ENCODE measurements at regions not wholly inside any gene's neighbourhood (a gene's known extent, or its start where the extent isn't known, plus 50 kb on each side); places are given as distances from the start of the nearest gene placed in this dataset.

GRCh38 chr9:115799734-115800133 is 353.9 kb upstream of the PAPPA start:
- Histone ChIP-seq H3K9me3 (ENCODE audit: control insufficient read depth, low read depth, low read length) (no peaks in the 10 kb centered on the region), H3K14ac (ENCODE audit: insufficient read depth, low read length) (no peak overlapping the region), H2BK5ac (ENCODE audit: insufficient read length, low read length) (no peak overlapping the region), H2BK12ac (ENCODE audit: insufficient read length, low read depth, low read length) (no peak overlapping the region), H4K5ac (ENCODE audit: insufficient read length, low read depth, low read length) (no peak overlapping the region), H3K9ac (ENCODE audit: extremely low read depth, insufficient read length, low read length) (no peak overlapping the region), H2AK5ac (ENCODE audit: insufficient read length, low read length) (no peak overlapping the region), H3K27ac (ENCODE audit: insufficient read length, low read depth, low read length) (no peak overlapping the region), H4K91ac (ENCODE audit: insufficient read length, low read depth, low read length) (no peak overlapping the region), H2AFZ (ENCODE audit: low read length) (no peak overlapping the region), H3K27me3 (ENCODE audit: insufficient read depth, low read length) (no peaks in the 10 kb centered on the region), H3K4ac (ENCODE audit: low read depth, low read length) (no peak overlapping the region), H3K4me2 (ENCODE audit: insufficient read depth, insufficient read length, low read length) (no peak overlapping the region), H3K18ac (ENCODE audit: insufficient read length, low read depth, low read length) (no peak overlapping the region), H3K56ac (ENCODE audit: insufficient read length, low read depth, low read length) (no peak overlapping the region), H3K79me1 (ENCODE audit: insufficient read depth, low read depth, low read length, poor library complexity, severe bottlenecking) (no peaks in the 10 kb centered on the region), H3T11ph (ENCODE audit: low read length) (no peak overlapping the region), H4K20me1 (ENCODE audit: control insufficient read depth, insufficient read depth, insufficient read length) (no peaks in the 10 kb centered on the region), H2BK15ac (ENCODE audit: low read depth, low read length) (no peak overlapping the region), H3K23ac (ENCODE audit: insufficient read length, low read depth, low read length) (no peak overlapping the region), H2BK20ac (ENCODE audit: low read depth, low read length, poor library complexity, severe bottlenecking) (no peak overlapping the region), H4K8ac (replicated peaks; ENCODE audit: insufficient read length, low read depth, low read length) (no peak overlapping the region), H3K4me1 (ENCODE audit: insufficient read depth, low read length) (no peaks in the 10 kb centered on the region), H3K79me2 (ENCODE audit: insufficient read depth, low read length) (no peaks in the 10 kb centered on the region), H2BK120ac (ENCODE audit: low read depth, low read length, poor library complexity, severe bottlenecking) (no peak overlapping the region), H3K23me2 (ENCODE audit: insufficient read length, low read depth, low read length, poor library complexity, severe bottlenecking) (no peaks in the 10 kb centered on the region)
- DNase-seq: no peak
- Mint-ChIP-seq H3K4me3 (no peak overlapping the region), H3K4me1 (no peaks in the 10 kb centered on the region), H3K36me3 (ENCODE audit: insufficient read depth in 1 of 3, low read depth in 3 of 3) (peaks cover 0 to 11% (median 0%) of the 10 kb centered on the region in 3 experiments; a peak in 2 of 7 replicates), H3K9me3 (peaks cover 0 to 3% of the 10 kb centered on the region in 2 experiments; a peak in 2 of 5 replicates), H3K27me3 (ENCODE audit: low read depth) (no peaks in the 10 kb centered on the region), H3K27ac (no peak overlapping the region; a peak in 1 of 7 replicates)
- TF ChIP-seq CTCF (conservative IDR thresholded peaks at IDR 0.05): no peak
- no CpG with 5 or more reads among the region's 1 CpG for WGBS (ENCODE audit: extremely low coverage, insufficient read length, low lambda C conversion rate)
